LNCAP (cell line): ENCODE measurements at regions not wholly inside any gene's neighbourhood (a gene's known extent, or its start where the extent isn't known, plus 50 kb on each side); places are given as distances from the start of the nearest gene placed in this dataset.

Experiments
- CTCF ChIP-seq: fragments of 450-650 bp; IDR thresholded peaks from 2 replicates; pipeline ENCODE4 v1.5.1; 2017; ENCODE audit warnings: mild to moderate bottlenecking

GRCh38 chr3:151592287-151592686, 131.4 kb upstream of the IGSF10 start:
- TF ChIP-seq CTCF, result no peak

GRCh38 chr3:151591441-151591840, 130.6 kb upstream of the IGSF10 start:
- no peak for TF ChIP-seq CTCF

GRCh38 chr3:151589311-151589710, 128.4 kb upstream of the IGSF10 start:
- no peak for TF ChIP-seq CTCF

- no peak for TF ChIP-seq CTCF
Measured at GRCh38 chr3:151584566-151584965, 123.7 kb upstream of the IGSF10 start.

- no peak for TF ChIP-seq CTCF
Measured at GRCh38 chr3:151581035-151581434, 120.2 kb upstream of the IGSF10 start.

GRCh38 chr3:151580591-151580990, 119.7 kb upstream of the IGSF10 start:
- TF ChIP-seq CTCF, result no peak

- TF ChIP-seq CTCF, result no peak
Measured at GRCh38 chr3:151579571-151580270, 118.9 kb upstream of the IGSF10 start.

GRCh38 chr3:151578495-151578894, 117.6 kb upstream of the IGSF10 start:
- no peak; the same call in 1 of the 2 replicates for TF ChIP-seq CTCF
